ENCODE measurements at regions not wholly inside any gene's neighbourhood (a gene's known extent, or its start where the extent isn't known, plus 50 kb on each side); places are given as distances from the start of the nearest gene placed in this dataset.

DNA sequence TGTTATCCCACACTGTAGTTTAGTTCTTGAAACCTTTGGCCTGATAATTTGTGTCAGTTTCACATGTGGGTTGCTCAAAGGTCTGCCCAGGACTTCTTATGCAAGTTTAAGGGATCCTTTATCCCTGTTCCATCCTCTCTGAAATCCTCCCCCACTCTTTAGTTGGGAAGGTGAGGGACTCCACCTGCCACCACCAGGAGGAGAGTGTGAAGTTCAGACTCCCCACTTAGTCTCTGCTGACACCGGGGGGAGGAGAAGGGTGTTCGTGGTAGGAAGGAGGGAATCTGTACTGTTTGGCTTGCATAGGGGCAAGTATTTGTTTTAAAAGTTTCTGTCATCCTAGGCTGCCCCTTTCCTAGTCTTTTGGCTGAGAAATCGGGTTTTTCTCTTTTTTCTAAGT is 211.8 kb downstream of the PPP4R3C start:
- TF ChIP-seq EZH2 (IDR thresholded peaks at IDR 0.05; ENCODE audit: insufficient read depth, poor library complexity, severe bottlenecking) (no peak), EZH2phosphoT487 (IDR thresholded peaks at IDR 0.05; ENCODE audit: insufficient read depth, low read depth) (no peak)

All from GM23248 (cell line).